ENCODE measurements at regions not wholly inside any gene's neighbourhood (a gene's known extent, or its start where the extent isn't known, plus 50 kb on each side); places are given as distances from the start of the nearest gene placed in this dataset.

- no peak overlapping the region for H3K4ac ChIP-seq (replicated peaks; ENCODE audit: insufficient read length, low read depth, low read length)
- ChIA-PET CTCF (ENCODE audit: partially characterized antibody) (interaction anchor here (1.3 kb wide), 1 partner anchor 9 kb away, joined by 4 read pairs; no protein-coding TSS in a partner anchor), POLR2A (ENCODE audit: partially characterized antibody) (no interaction called here)
- 80% methylated on average over 4 of the region's 4 CpGs; no CpG with 5 or more reads in 1 of the 2 experiments for WGBS, 2 experiments (ENCODE audit: extremely low coverage in 1 of 2, insufficient coverage in 1 of 2, insufficient read length in 1 of 2, insufficient replicate concordance in 2 of 2, low coverage in 1 of 2, low lambda C conversion rate in 2 of 2, missing lambda C conversion rate in 1 of 2)
- TF ChIP-seq JUN (IDR thresholded peaks at IDR 0.05; ENCODE audit: low read depth, low read length) (no peak), MAFK (IDR thresholded peaks at IDR 0.05; ENCODE audit: low read depth, low read length) (no peak), RBBP5 (IDR thresholded peaks at IDR 0.05; ENCODE audit: borderline replicate concordance, low read depth, low read length) (no peak), ZNF274 (IDR thresholded peaks at IDR 0.05; ENCODE audit: borderline replicate concordance, extremely low read depth, low read length) (no peak), EGR1 (IDR thresholded peaks at IDR 0.05; ENCODE audit: borderline replicate concordance, low read depth, low read length) (no peak), CHD1 (IDR thresholded peaks at IDR 0.05; ENCODE audit: low read depth, low read length) (no peak), TAF7 (optimal IDR thresholded peaks at IDR 0.05; ENCODE audit: borderline replicate concordance, low read depth, low read length) (no peak), RFX5 (IDR thresholded peaks at IDR 0.05; ENCODE audit: borderline replicate concordance, low read depth, low read length) (no peak), GABPA (IDR thresholded peaks at IDR 0.05; ENCODE audit: borderline replicate concordance, insufficient read depth, low read length) (no peak), EP300 (IDR thresholded peaks at IDR 0.05; ENCODE audit: borderline replicate concordance in 1 of 2, low read depth in 2 of 2, low read length in 2 of 2) (no peak), TAF1 (IDR thresholded peaks at IDR 0.05; ENCODE audit: low read depth, low read length) (no peak), ASH2L (IDR thresholded peaks at IDR 0.05; ENCODE audit: low read length) (no peak), ATF3 (IDR thresholded peaks at IDR 0.05; ENCODE audit: insufficient read depth, low read depth, low read length) (no peak)
- H3K27me3 ChIP-seq (replicated peaks in 1 of 4; ENCODE audit: control insufficient read depth in 3 of 4, extremely low read depth in 1 of 4, insufficient read depth in 3 of 4, low read length in 3 of 4): no peaks in the 10 kb centered on the region; a peak in 2 of 7 replicates
- H3K36me3 ChIP-seq (ENCODE audit: control insufficient read depth in 2 of 4, insufficient read depth in 4 of 4, low read length in 3 of 4): no peaks in the 10 kb centered on the region
- H2BK20ac ChIP-seq (ENCODE audit: low read length): no peak overlapping the region
- no peak overlapping the region for H4K8ac ChIP-seq (ENCODE audit: extremely low read depth, insufficient read depth, low read length)
- no peak overlapping the region for H3K27ac ChIP-seq (ENCODE audit: low read depth, low read length)
- no peak overlapping the region for H3K9ac ChIP-seq (replicated peaks in 1 of 4; ENCODE audit: extremely low read depth in 1 of 4, low read depth in 3 of 4, low read length in 3 of 4)
- H4K91ac ChIP-seq (replicated peaks; ENCODE audit: insufficient read length, low read length): no peak overlapping the region
- H4K5ac ChIP-seq (ENCODE audit: insufficient read length, low read depth, low read length): no peak overlapping the region
- no peak overlapping the region for H3K56ac ChIP-seq (replicated peaks; ENCODE audit: insufficient read length, low read depth, low read length)
- no peaks in the 10 kb centered on the region for H4K20me1 ChIP-seq (replicated peaks in 1 of 2; ENCODE audit: control insufficient read depth in 1 of 2, insufficient read depth in 2 of 2, low read length in 2 of 2)
- no peak overlapping the region for H2BK12ac ChIP-seq (ENCODE audit: low read depth, low read length)
- H3K14ac ChIP-seq (ENCODE audit: insufficient read length): no peak overlapping the region
- no peaks in the 10 kb centered on the region for H3K79me1 ChIP-seq (ENCODE audit: low read depth, low read length)
- no peak overlapping the region for H3K18ac ChIP-seq (ENCODE audit: extremely low read depth, low read length)
- H2BK120ac ChIP-seq (replicated peaks; ENCODE audit: low read depth, low read length): no peak overlapping the region
- no peak overlapping the region for H2AK5ac ChIP-seq (ENCODE audit: low read depth, low read length)
- no peak overlapping the region for H3K4me2 ChIP-seq (ENCODE audit: insufficient read depth in 1 of 2, low read depth in 2 of 2, low read length in 2 of 2)
- H3K23me2 ChIP-seq (ENCODE audit: low read depth, low read length): no peaks in the 10 kb centered on the region
- H3K4me1 ChIP-seq (replicated peaks in 1 of 4; ENCODE audit: control insufficient read depth in 3 of 4, insufficient read depth in 4 of 4, low read length in 3 of 4): no peaks in the 10 kb centered on the region
- H3K9me3 ChIP-seq (ENCODE audit: insufficient read depth in 2 of 2, low read depth in 1 of 2, low read length in 1 of 2): no peaks in the 10 kb centered on the region
- no peak overlapping the region for H2BK5ac ChIP-seq (ENCODE audit: low read depth, low read length)
- H3K4me3 ChIP-seq (ENCODE audit: extremely low read depth in 1 of 4, insufficient read depth in 2 of 4, low read depth in 3 of 4, low read length in 4 of 4): no peak overlapping the region
- no peak overlapping the region for H3K23ac ChIP-seq (ENCODE audit: insufficient read length)
- no peak for DNase-seq (ENCODE audit: low read depth in 1 of 2, low spot score in 2 of 2)
- no peaks in the 10 kb centered on the region for H3K79me2 ChIP-seq (ENCODE audit: control insufficient read depth in 1 of 2, insufficient read depth in 2 of 2, low read length in 2 of 2)
- no peak for FAIRE-seq
- H2BK15ac ChIP-seq (ENCODE audit: low read length): no peak overlapping the region
- H2AFZ ChIP-seq (ENCODE audit: low read length): no peak overlapping the region
These were observed 388.9 kb downstream of the TNS3 start for GRCh38 chr7:47192978-47193377.

Data from H1 (cell line).